ENCODE measurements at regions not wholly inside any gene's neighbourhood (a gene's known extent, or its start where the extent isn't known, plus 50 kb on each side); places are given as distances from the start of the nearest gene placed in this dataset.
"Not testable (repeated sequence)": the region's sequence is repeated elsewhere in the genome, so short reads cannot be mapped to it uniquely, and the experiment has no call there.

- no peak for DNase-seq (ENCODE audit: low spot score)
These were observed 88.2 kb upstream of the BASP1 start for GRCh38 chr5:17129093-17129849.

GRCh38 chr5:17130302-17130701 is 87.1 kb upstream of the BASP1 start:
- DNase-seq (ENCODE audit: low spot score): not testable (repeated sequence)

GRCh38 chr5:17132444-17133083 is 84.9 kb upstream of the BASP1 start:
- peak; percentile 67 for DNase-seq (ENCODE audit: low spot score)

GRCh38 chr5:17135050-17135449 is 82.4 kb upstream of the BASP1 start:
- no peak for DNase-seq (ENCODE audit: low spot score)

- no peak for DNase-seq (ENCODE audit: low spot score)
These were observed 74.1 kb upstream of the BASP1 start for GRCh38 chr5:17143335-17143734.

GRCh38 chr5:17146280-17146841 is 71.1 kb upstream of the BASP1 start:
- no peak for DNase-seq (ENCODE audit: low spot score)

GRCh38 chr5:17147170-17147569 is 70.3 kb upstream of the BASP1 start:
- DNase-seq (ENCODE audit: low spot score): no peak

- DNase-seq (ENCODE audit: low spot score): no peak
These were observed 69.8 kb upstream of the BASP1 start for GRCh38 chr5:17147617-17148016.

GRCh38 chr5:17148481-17148880 is 69.0 kb upstream of the BASP1 start:
- DNase-seq (ENCODE audit: low spot score): no peak

- DNase-seq (ENCODE audit: low spot score): no peak
These were observed 67.6 kb upstream of the BASP1 start for GRCh38 chr5:17149786-17150185.

GRCh38 chr5:17150531-17150930 is 66.9 kb upstream of the BASP1 start:
- DNase-seq (ENCODE audit: low spot score): no peak

- no peak for DNase-seq (ENCODE audit: low spot score)
These were observed 65.7 kb upstream of the BASP1 start for GRCh38 chr5:17151686-17152085.

GRCh38 chr5:17154211-17154996 is 63.0 kb upstream of the BASP1 start:
- peak; percentile 86 for DNase-seq (ENCODE audit: low spot score)

- DNase-seq (ENCODE audit: low spot score): no peak
These were observed 61.0 kb upstream of the BASP1 start for GRCh38 chr5:17156463-17156862.

GRCh38 chr5:17157294-17157693 is 60.1 kb upstream of the BASP1 start:
- DNase-seq (ENCODE audit: low spot score): no peak

GRCh38 chr5:17157916-17158529 is 59.4 kb upstream of the BASP1 start:
- DNase-seq (ENCODE audit: low spot score): no peak

- DNase-seq (ENCODE audit: low spot score): no peak
These were observed 56.7 kb upstream of the BASP1 start for GRCh38 chr5:17160756-17161040.

- no peak for DNase-seq (ENCODE audit: low spot score)
These were observed 55.8 kb upstream of the BASP1 start for GRCh38 chr5:17161662-17162061.

- DNase-seq (ENCODE audit: low spot score): no peak
These were observed 54.2 kb upstream of the BASP1 start for GRCh38 chr5:17163221-17163620.

- DNase-seq (ENCODE audit: low spot score): no peak
These were observed 50.1 kb upstream of the BASP1 start for GRCh38 chr5:17167171-17167891.

Data from RKO (cell line).